A673 (cell line): ENCODE measurements at regions not wholly inside any gene's neighbourhood (a gene's known extent, or its start where the extent isn't known, plus 50 kb on each side); places are given as distances from the start of the nearest gene placed in this dataset.

Experiments used
- EZH2 ChIP-seq: fragments of 200-600 bp; sonication (generic); IDR thresholded peaks from 2 replicates; pipeline ENCODE4 v1.6.1; 2017; ENCODE audit warnings: borderline replicate concordance, low read depth, mild to moderate bottlenecking, mixed read lengths, antibody characterized with exemption, low read length; ENCODE audit not compliant: poor library complexity, severe bottlenecking
- TF ChIP-seq, protein P1 (sequence below): fragments of 300-800, 200-600 bp; sonication (generic); conservative IDR thresholded peaks from 2 replicates; pipeline ENCODE4 v1.5.1; 2017; ENCODE audit warnings: low read depth, mild to moderate bottlenecking, antibody characterized with exemption, low read length, moderate library complexity, mixed read lengths

DNA sequence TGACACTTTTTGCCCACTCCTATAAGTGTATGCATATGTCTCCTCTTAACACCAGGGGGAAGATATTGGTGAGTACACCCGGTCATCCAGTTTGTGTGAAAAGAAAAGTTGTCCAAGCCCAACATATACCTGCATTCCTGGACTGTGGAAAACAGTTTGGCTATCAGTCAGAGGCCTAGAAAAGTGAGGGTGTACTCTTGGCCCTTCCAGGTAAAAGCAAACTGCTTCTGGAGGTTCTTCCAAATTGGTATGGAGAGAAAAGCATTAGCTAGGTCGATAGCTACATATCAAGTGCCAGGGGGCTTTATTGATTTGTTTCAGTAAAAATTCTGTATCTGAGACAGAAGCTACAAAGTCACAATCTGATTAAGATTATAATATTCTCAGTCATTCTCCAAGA is 144.0 kb downstream of the SPTSSA start:
- no peak for TF ChIP-seq EZH2
- TF ChIP-seq, protein P1, sequence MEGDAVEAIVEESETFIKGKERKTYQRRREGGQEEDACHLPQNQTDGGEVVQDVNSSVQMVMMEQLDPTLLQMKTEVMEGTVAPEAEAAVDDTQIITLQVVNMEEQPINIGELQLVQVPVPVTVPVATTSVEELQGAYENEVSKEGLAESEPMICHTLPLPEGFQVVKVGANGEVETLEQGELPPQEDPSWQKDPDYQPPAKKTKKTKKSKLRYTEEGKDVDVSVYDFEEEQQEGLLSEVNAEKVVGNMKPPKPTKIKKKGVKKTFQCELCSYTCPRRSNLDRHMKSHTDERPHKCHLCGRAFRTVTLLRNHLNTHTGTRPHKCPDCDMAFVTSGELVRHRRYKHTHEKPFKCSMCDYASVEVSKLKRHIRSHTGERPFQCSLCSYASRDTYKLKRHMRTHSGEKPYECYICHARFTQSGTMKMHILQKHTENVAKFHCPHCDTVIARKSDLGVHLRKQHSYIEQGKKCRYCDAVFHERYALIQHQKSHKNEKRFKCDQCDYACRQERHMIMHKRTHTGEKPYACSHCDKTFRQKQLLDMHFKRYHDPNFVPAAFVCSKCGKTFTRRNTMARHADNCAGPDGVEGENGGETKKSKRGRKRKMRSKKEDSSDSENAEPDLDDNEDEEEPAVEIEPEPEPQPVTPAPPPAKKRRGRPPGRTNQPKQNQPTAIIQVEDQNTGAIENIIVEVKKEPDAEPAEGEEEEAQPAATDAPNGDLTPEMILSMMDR: no peak
